ENCODE measurements at regions not wholly inside any gene's neighbourhood (a gene's known extent, or its start where the extent isn't known, plus 50 kb on each side); places are given as distances from the start of the nearest gene placed in this dataset.
A peak's percentile ranks its signal among the peaks of the same experiment; 100 is the strongest.

DNA sequence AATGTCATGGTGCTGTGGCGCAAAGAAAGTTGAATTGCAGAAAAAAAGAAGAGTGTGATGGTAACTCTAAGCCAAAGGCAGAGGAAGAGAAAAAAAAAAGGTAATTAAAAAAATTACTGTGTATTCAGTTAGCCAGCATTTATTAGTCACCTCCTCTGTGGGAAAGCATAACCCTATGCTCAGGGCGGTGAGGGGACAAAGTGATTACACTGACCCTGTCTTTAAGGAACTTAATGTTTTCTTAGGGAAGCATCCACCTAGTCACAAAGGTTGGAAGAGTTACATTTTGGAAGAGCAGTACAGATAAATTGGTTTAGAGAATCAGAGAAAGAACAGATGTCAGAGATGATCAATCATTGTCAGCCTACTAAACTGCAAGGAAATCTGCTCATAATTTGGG lies 410.3 kb downstream of the CDH11 start:
- intact Hi-C loops (cut with DNase I), result no loop called here
- Histone ChIP-seq H3K27ac (no peak overlapping the region), H3K9me3 (no peaks in the 10 kb centered on the region), H3K36me3 (no peaks in the 10 kb centered on the region), H3K4me1 (no peaks in the 10 kb centered on the region), H3K4me3 (no peak overlapping the region), H3K27me3 (no peaks in the 10 kb centered on the region)
- TF ChIP-seq, protein P1, sequence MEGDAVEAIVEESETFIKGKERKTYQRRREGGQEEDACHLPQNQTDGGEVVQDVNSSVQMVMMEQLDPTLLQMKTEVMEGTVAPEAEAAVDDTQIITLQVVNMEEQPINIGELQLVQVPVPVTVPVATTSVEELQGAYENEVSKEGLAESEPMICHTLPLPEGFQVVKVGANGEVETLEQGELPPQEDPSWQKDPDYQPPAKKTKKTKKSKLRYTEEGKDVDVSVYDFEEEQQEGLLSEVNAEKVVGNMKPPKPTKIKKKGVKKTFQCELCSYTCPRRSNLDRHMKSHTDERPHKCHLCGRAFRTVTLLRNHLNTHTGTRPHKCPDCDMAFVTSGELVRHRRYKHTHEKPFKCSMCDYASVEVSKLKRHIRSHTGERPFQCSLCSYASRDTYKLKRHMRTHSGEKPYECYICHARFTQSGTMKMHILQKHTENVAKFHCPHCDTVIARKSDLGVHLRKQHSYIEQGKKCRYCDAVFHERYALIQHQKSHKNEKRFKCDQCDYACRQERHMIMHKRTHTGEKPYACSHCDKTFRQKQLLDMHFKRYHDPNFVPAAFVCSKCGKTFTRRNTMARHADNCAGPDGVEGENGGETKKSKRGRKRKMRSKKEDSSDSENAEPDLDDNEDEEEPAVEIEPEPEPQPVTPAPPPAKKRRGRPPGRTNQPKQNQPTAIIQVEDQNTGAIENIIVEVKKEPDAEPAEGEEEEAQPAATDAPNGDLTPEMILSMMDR (IDR thresholded peaks at IDR 0.05), result no peak
- ATAC-seq (no peak), DNase-seq (no peak)

DNA sequence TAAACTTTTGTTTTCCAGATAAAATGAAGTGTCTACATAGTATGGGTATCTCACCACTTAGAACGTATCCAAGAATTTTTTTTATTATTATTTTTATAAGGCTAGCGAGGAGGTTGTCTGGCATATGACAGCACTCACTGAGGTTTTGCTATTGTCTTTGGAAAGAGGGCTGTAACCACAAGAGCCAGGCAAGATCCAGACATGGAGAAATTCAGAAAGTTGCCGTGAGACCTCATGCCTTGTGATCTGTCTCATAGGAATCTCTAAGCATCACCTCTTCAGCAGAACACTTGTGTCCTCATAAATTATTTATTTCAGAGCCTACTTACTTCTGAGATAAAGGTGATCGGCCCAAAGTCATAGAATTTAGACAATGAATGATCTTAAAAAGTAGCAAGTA lies 410.8 kb downstream of the CDH11 start:
- intact Hi-C loops (cut with DNase I), result no loop called here
- DNase-seq, result no peak

DNA sequence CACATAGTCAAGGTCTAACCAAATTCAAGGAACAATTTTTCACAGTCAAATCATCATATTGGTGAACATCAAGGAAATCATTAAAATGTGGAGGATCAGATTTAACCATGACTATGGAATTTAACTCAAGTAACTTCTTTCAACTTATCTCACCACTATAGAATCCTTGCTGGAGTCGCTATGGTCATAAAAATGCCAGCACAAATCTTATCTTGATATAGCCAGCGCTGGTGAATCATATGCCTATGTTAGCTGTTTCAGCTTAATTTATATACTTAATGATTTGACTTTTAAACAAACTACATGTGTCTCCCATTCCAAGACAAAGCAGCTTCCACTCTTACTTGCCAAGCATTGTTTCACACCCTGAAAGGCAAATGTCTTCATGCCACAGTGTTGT lies 416.4 kb downstream of the CDH11 start:
- DNase-seq, result no peak
- no peak overlapping the region for H3K4me3 ChIP-seq
- no peaks in the 10 kb centered on the region for H3K36me3 ChIP-seq
- no peaks in the 10 kb centered on the region for H3K27me3 ChIP-seq
- ATAC-seq, result no peak
- H3K9me3 ChIP-seq, result no peaks in the 10 kb centered on the region
- H3K27ac ChIP-seq, result no peak overlapping the region
- H3K4me1 ChIP-seq, result no peaks in the 10 kb centered on the region
- intact Hi-C loops (cut with DNase I), result no loop called here
- TF ChIP-seq, protein P1 (IDR thresholded peaks at IDR 0.05), result no peak

More for the DNA sequence above, 410.8 kb downstream of the CDH11 start:
- Histone ChIP-seq H3K4me1 (no peaks in the 10 kb centered on the region), H3K36me3 (no peaks in the 10 kb centered on the region), H3K27ac (no peak overlapping the region), H3K27me3 (no peaks in the 10 kb centered on the region), H3K9me3 (no peaks in the 10 kb centered on the region), H3K4me3 (no peak overlapping the region)
- TF ChIP-seq, protein P1 (IDR thresholded peaks at IDR 0.05), result no peak
- no peak for ATAC-seq

DNA sequence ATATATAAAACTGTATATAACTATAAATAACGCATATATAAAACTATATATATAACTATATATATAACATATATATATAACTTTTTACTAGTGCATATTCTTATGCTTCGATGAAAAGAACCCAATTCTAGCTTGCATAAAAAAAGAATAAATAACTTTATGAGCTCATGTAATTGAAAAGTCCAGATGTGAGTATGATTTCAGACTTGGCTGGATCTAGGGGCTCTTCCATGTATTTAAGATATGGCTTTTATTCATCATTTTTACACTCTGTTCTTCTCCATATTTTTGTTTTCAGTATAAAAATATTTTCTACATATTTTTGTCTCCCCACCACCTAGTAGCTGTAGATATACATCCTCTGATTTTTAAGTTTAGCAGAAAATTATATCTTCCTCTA lies 417.5 kb downstream of the CDH11 start:
- no peaks in the 10 kb centered on the region for H3K4me1 ChIP-seq
- TF ChIP-seq, protein P1 (IDR thresholded peaks at IDR 0.05), result no peak
- H3K27ac ChIP-seq, result no peak overlapping the region
- no peak for DNase-seq
- no peaks in the 10 kb centered on the region for H3K36me3 ChIP-seq
- ATAC-seq, result no peak
- no peak overlapping the region for H3K4me3 ChIP-seq
- intact Hi-C loops (cut with DNase I), result no loop called here
- no peaks in the 10 kb centered on the region for H3K27me3 ChIP-seq
- no peaks in the 10 kb centered on the region for H3K9me3 ChIP-seq

DNA sequence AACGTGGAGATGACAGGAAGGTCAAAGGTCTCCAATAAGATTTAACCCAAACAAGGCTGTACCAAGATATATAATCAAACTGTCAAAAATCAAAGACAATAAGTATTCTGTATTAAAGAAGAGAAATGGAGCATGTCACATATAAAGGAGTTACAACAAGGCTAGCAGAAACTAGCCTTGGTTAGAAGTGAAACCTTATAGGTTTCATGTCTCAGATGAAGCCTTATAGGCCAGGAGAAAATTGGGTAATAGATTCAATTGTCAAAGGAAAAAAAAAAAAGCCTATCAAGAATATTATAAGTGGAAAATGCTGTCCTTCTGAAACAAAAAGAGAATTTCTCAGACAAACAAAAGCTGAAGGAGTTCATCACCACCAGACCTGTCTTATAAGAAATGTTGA lies 419.4 kb downstream of the CDH11 start:
- H3K4me1 ChIP-seq, result no peaks in the 10 kb centered on the region
- no peaks in the 10 kb centered on the region for H3K36me3 ChIP-seq
- no peak for ATAC-seq
- no peak overlapping the region for H3K27ac ChIP-seq
- H3K9me3 ChIP-seq, result no peaks in the 10 kb centered on the region
- no peaks in the 10 kb centered on the region for H3K27me3 ChIP-seq
- intact Hi-C loops (cut with DNase I), result no loop called here
- H3K4me3 ChIP-seq, result no peak overlapping the region
- DNase-seq, result no peak
- TF ChIP-seq, protein P1 (IDR thresholded peaks at IDR 0.05), result no peak

DNA sequence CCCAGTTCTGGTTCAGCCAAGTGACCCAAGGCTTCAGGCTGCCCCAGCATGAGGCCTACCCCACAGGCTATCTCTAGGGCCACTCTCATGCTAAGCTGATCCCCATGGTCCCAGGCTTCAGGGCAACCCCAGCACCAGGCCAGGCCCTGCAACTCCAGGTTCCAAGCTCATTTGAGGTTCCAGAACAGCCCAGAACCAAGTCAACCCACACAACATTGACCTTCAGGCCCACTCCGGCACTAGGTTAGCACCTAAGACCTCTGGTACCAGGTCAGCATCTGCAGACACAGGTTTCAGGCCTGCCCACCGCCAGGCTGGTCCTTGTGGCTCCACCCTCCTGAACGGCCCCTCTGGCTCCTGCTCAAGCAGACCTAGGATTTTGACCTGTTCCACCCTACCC lies 421.2 kb downstream of the CDH11 start:
- Histone ChIP-seq H3K4me3 (no peak overlapping the region), H3K36me3 (no peaks in the 10 kb centered on the region), H3K9me3 (no peaks in the 10 kb centered on the region), H3K27ac (no peak overlapping the region), H3K4me1 (no peaks in the 10 kb centered on the region), H3K27me3 (no peaks in the 10 kb centered on the region)
- intact Hi-C loops (cut with DNase I), result no loop called here
- DNase-seq, result no peak
- TF ChIP-seq, protein P1 (IDR thresholded peaks at IDR 0.05), result no peak
- peak; percentile 26 for ATAC-seq

All from upper lobe of right lung (tissue), 1 donor.